A549 (cell line): ENCODE measurements at regions not wholly inside any gene's neighbourhood (a gene's known extent, or its start where the extent isn't known, plus 50 kb on each side); places are given as distances from the start of the nearest gene placed in this dataset.

Source experiments
- BHLHE40 ChIP-seq: IDR thresholded peaks from 2 replicates; pipeline ENCODE4 v1.6.1; 2012; ENCODE audit warnings: low read depth, low read length, inconsistent platforms
- EHMT2 ChIP-seq: fragments of 200-600 bp; sonication (generic); IDR thresholded peaks from 2 replicates; pipeline ENCODE4 v1.6.1; 2016; ENCODE audit warnings: antibody characterized with exemption, low read depth, mild to moderate bottlenecking, moderate library complexity
- HDAC2 ChIP-seq: fragments of 200-600 bp; sonication (generic); IDR thresholded peaks from 2 replicates; pipeline ENCODE4 v1.6.1; 2016
- MAX ChIP-seq: IDR thresholded peaks from 2 replicates; pipeline ENCODE4 v1.6.1; 2012
- MAZ ChIP-seq: fragments of 150-350 bp; IDR thresholded peaks from 2 replicates; pipeline ENCODE4 v1.6.1; 2014; ENCODE audit warnings: antibody characterized with exemption, low read depth, low read length, borderline replicate concordance
- MYC ChIP-seq: IDR thresholded peaks from 2 replicates; pipeline ENCODE4 v1.6.1; 2012; ENCODE audit warnings: mild to moderate bottlenecking, inconsistent platforms, low read length, improper control_type of control experiment, borderline replicate concordance
- ZNF302 ChIP-seq: fragments of 250-450 bp; sonication (Bioruptor Pico); IDR thresholded peaks from 2 replicates; pipeline ENCODE4 v1.9.0; 2021; ENCODE audit warnings: inconsistent platforms, mild to moderate bottlenecking, moderate library complexity
- TF ChIP-seq, protein P1 (sequence below): fragments of 250-450 bp; sonication (Bioruptor Pico); IDR thresholded peaks from 2 replicates; pipeline ENCODE4 v1.5.0; 2021; ENCODE audit warnings: mild to moderate bottlenecking, moderate library complexity, borderline replicate concordance
- TF ChIP-seq, protein P2 (sequence below): fragments of >200 bp; sonication (Bioruptor Twin); formaldehyde crosslinking; IDR thresholded peaks from 3 replicates; pipeline ENCODE4 v1.5.1; 2016

DNA sequence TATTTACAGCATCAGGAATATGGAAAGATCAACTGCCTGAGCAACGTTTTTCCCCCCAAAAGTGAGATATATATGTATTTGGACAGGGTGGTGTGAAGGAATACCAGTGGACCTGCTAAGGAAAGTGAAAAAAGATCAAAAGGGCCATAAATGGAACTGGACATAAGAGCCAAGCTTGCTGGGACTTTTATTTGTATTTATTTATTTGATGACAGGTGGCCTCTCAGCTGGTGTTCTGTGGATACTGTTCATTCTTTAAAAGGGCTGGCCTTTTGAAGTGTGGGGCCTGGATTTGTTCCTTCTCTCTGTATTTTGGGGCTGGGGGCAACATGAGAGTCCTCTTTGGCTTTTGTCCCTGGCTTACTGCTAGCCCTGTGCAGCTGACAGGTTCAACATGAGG lies 306.6 kb upstream of the N4BP1 start:
- TF ChIP-seq, protein P1, sequence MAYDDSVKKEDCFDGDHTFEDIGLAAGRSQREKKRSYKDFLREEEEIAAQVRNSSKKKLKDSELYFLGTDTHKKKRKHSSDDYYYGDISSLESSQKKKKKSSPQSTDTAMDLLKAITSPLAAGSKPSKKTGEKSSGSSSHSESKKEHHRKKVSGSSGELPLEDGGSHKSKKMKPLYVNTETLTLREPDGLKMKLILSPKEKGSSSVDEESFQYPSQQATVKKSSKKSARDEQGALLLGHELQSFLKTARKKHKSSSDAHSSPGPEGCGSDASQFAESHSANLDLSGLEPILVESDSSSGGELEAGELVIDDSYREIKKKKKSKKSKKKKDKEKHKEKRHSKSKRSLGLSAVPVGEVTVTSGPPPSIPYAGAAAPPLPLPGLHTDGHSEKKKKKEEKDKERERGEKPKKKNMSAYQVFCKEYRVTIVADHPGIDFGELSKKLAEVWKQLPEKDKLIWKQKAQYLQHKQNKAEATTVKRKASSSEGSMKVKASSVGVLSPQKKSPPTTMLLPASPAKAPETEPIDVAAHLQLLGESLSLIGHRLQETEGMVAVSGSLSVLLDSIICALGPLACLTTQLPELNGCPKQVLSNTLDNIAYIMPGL: no peak
- TF ChIP-seq, protein P2, sequence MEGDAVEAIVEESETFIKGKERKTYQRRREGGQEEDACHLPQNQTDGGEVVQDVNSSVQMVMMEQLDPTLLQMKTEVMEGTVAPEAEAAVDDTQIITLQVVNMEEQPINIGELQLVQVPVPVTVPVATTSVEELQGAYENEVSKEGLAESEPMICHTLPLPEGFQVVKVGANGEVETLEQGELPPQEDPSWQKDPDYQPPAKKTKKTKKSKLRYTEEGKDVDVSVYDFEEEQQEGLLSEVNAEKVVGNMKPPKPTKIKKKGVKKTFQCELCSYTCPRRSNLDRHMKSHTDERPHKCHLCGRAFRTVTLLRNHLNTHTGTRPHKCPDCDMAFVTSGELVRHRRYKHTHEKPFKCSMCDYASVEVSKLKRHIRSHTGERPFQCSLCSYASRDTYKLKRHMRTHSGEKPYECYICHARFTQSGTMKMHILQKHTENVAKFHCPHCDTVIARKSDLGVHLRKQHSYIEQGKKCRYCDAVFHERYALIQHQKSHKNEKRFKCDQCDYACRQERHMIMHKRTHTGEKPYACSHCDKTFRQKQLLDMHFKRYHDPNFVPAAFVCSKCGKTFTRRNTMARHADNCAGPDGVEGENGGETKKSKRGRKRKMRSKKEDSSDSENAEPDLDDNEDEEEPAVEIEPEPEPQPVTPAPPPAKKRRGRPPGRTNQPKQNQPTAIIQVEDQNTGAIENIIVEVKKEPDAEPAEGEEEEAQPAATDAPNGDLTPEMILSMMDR: no peak
- no peak for TF ChIP-seq MYC
- TF ChIP-seq BHLHE40: no peak
- TF ChIP-seq MAZ: no peak
- TF ChIP-seq HDAC2: no peak
- TF ChIP-seq MAX: no peak
- TF ChIP-seq ZNF302 (CRISPR knock-in tag): no peak
- TF ChIP-seq EHMT2: no peak
